SU-DHL-6 (cell line): ENCODE measurements at regions not wholly inside any gene's neighbourhood (a gene's known extent, or its start where the extent isn't known, plus 50 kb on each side); places are given as distances from the start of the nearest gene placed in this dataset.

ENCODE experiments used
- H2AFZ ChIP-seq: fragments of 200-600 bp; sonication (generic); 2 replicates; pipeline ENCODE4 v1.6.1; 2014; ENCODE audit warnings: low read depth, mild to moderate bottlenecking, moderate library complexity, mixed read lengths, antibody characterized with exemption, low read length; ENCODE audit not compliant: severe bottlenecking
- H3F3A ChIP-seq: fragments of 200-600 bp; shearing (Covaris generic); 2 replicates; pipeline ENCODE4 v1.6.0; 2016; ENCODE audit warnings: antibody characterized with exemption, mild to moderate bottlenecking; ENCODE audit not compliant: insufficient read depth
- H3K27ac ChIP-seq: fragments of 200-600 bp; sonication (generic); 2 replicates; pipeline ENCODE4 v1.5.1; 2016; ENCODE audit warnings: low read depth, mild to moderate bottlenecking, low read length, moderate library complexity, mixed read lengths
- H3K27me3 ChIP-seq: fragments of 200-600 bp; sonication (generic), shearing (Covaris generic); 2 replicates; pipeline ENCODE4 v1.6.0; 2014; ENCODE audit warnings: mild to moderate bottlenecking, low read length
- H3K36me3 ChIP-seq: fragments of 200-600 bp; sonication (generic); 2 replicates; pipeline ENCODE4 v1.6.1; 2014; ENCODE audit warnings: mild to moderate bottlenecking, low read length, mixed read lengths
- H3K4me2 ChIP-seq: fragments of 300-600, 200-600 bp; shearing (Covaris generic), sonication (generic); 2 replicates; pipeline ENCODE4 v1.6.0; 2014; ENCODE audit warnings: low read length, low read depth, mild to moderate bottlenecking; ENCODE audit not compliant: poor library complexity, severe bottlenecking
- H3K4me3 ChIP-seq: fragments of 200-600 bp; sonication (generic); 2 replicates; pipeline ENCODE4 v1.5.1; 2014; ENCODE audit warnings: antibody characterized with exemption, low read length, mild to moderate bottlenecking, mixed read lengths; ENCODE audit not compliant: insufficient read depth, poor library complexity, severe bottlenecking
- H3K79me2 ChIP-seq: fragments of 200-600 bp; sonication (generic); 2 replicates; pipeline ENCODE4 v1.6.1; 2014; ENCODE audit warnings: mild to moderate bottlenecking, low read length, moderate library complexity; ENCODE audit not compliant: insufficient read depth
- H3K9ac ChIP-seq: fragments of 200-600 bp; sonication (generic); 2 replicates; pipeline ENCODE4 v1.7.0; 2014; ENCODE audit warnings: mild to moderate bottlenecking, low read length
- H3K9me2 ChIP-seq: fragments of 200-600 bp; sonication (generic); replicated peaks from 2 replicates; pipeline ENCODE4 v1.6.1; 2014; ENCODE audit warnings: low read length; ENCODE audit not compliant: insufficient read depth
- H3K9me3 ChIP-seq: fragments of 200-600 bp; sonication (generic); 2 replicates; pipeline ENCODE4 v1.6.1; 2014; ENCODE audit warnings: low read length, mixed read lengths; ENCODE audit not compliant: insufficient read depth
- H4K20me1 ChIP-seq: fragments of 200-600 bp; sonication (generic); 2 replicates; pipeline ENCODE4 v1.6.1; 2014; ENCODE audit warnings: low read depth, mild to moderate bottlenecking, antibody characterized with exemption, low read length, moderate library complexity, mixed read lengths
- CTCF ChIP-seq: fragments of 200-600 bp; sonication (generic); IDR thresholded peaks from one replicate; pipeline ENCODE4 v1.5.1; 2017; ENCODE audit warnings: antibody characterized with exemption, mild to moderate bottlenecking, low read length, moderate library complexity; ENCODE audit not compliant: insufficient read depth, poor library complexity, severe bottlenecking
- EZH2phosphoT487 ChIP-seq: fragments of 200-600 bp; sonication (generic), shearing (Covaris generic); conservative IDR thresholded peaks from 2 replicates; pipeline ENCODE4 v1.6.1; 2018; ENCODE audit warnings: mild to moderate bottlenecking, antibody characterized with exemption, low read length, moderate library complexity, mixed read lengths

GRCh38 chr11:106278391-106278790 lies 200.9 kb downstream of the AASDHPPT start:
- no peak overlapping the region for H3K4me3 ChIP-seq
- H3K79me2 ChIP-seq, result no peaks in the 10 kb centered on the region
- no peak overlapping the region for H3K9ac ChIP-seq
- no peak overlapping the region for H2AFZ ChIP-seq
- H3K36me3 ChIP-seq, result no peaks in the 10 kb centered on the region
- H3K9me3 ChIP-seq, result no peaks in the 10 kb centered on the region
- no peaks in the 10 kb centered on the region for H3K27me3 ChIP-seq
- H3F3A ChIP-seq, result no peaks in the 10 kb centered on the region
- H4K20me1 ChIP-seq, result no peaks in the 10 kb centered on the region
- no peaks in the 10 kb centered on the region for H3K9me2 ChIP-seq
- no peak overlapping the region for H3K4me2 ChIP-seq
- H3K27ac ChIP-seq, result no peak overlapping the region
- TF ChIP-seq CTCF, result no peak
- TF ChIP-seq EZH2phosphoT487, result no peak

- no peaks in the 10 kb centered on the region for H3F3A ChIP-seq
- no peak overlapping the region for H3K4me3 ChIP-seq
- H3K27ac ChIP-seq, result no peak overlapping the region
- H3K9me2 ChIP-seq, result no peaks in the 10 kb centered on the region
- no peaks in the 10 kb centered on the region for H3K9me3 ChIP-seq
- no peaks in the 10 kb centered on the region for H4K20me1 ChIP-seq
- no peaks in the 10 kb centered on the region for H3K27me3 ChIP-seq
- H3K79me2 ChIP-seq, result no peaks in the 10 kb centered on the region
- no peak overlapping the region for H3K4me2 ChIP-seq
- no peak for TF ChIP-seq CTCF
- TF ChIP-seq EZH2phosphoT487, result no peak
- no peak overlapping the region for H2AFZ ChIP-seq
- H3K36me3 ChIP-seq, result no peaks in the 10 kb centered on the region
- H3K9ac ChIP-seq, result no peak overlapping the region
Measured at GRCh38 chr11:106280036-106280435, 202.6 kb downstream of the AASDHPPT start.

GRCh38 chr11:106281455-106282173 lies 204.2 kb downstream of the AASDHPPT start:
- Histone ChIP-seq H3F3A (no peaks in the 10 kb centered on the region), H3K9me3 (no peaks in the 10 kb centered on the region), H3K27me3 (no peaks in the 10 kb centered on the region), H4K20me1 (no peaks in the 10 kb centered on the region), H3K36me3 (no peaks in the 10 kb centered on the region), H3K9ac (no peak overlapping the region), H3K27ac (no peak overlapping the region), H3K9me2 (no peaks in the 10 kb centered on the region), H3K4me2 (no peak overlapping the region), H3K79me2 (no peaks in the 10 kb centered on the region), H2AFZ (no peak overlapping the region), H3K4me3 (no peak overlapping the region)
- no peak for TF ChIP-seq EZH2phosphoT487
- TF ChIP-seq CTCF, result no peak
